Fibroblast of pulmonary artery (primary cell): ENCODE measurements at regions not wholly inside any gene's neighbourhood (a gene's known extent, or its start where the extent isn't known, plus 50 kb on each side); places are given as distances from the start of the nearest gene placed in this dataset.
"Not testable (repeated sequence)": the region's sequence is repeated elsewhere in the genome, so short reads cannot be mapped to it uniquely, and the experiment has no call there.

Experiments used
- DNase-seq: peaks from one replicate; pipeline ENCODE4 v3.0.0-alpha.2; 2010; ENCODE audit warnings: low read depth
- H3K4me3 ChIP-seq: replicated peaks from 2 replicates; pipeline ENCODE4 v1.5.1; 2011; ENCODE audit warnings: low read depth, mild to moderate bottlenecking, control low read depth, low read length, moderate library complexity
- CTCF ChIP-seq: IDR thresholded peaks from 2 replicates; pipeline ENCODE4 v1.5.1; 2011; ENCODE audit warnings: mild to moderate bottlenecking, control low read depth, low read length, inconsistent platforms; ENCODE audit errors: missing control alignments

DNA sequence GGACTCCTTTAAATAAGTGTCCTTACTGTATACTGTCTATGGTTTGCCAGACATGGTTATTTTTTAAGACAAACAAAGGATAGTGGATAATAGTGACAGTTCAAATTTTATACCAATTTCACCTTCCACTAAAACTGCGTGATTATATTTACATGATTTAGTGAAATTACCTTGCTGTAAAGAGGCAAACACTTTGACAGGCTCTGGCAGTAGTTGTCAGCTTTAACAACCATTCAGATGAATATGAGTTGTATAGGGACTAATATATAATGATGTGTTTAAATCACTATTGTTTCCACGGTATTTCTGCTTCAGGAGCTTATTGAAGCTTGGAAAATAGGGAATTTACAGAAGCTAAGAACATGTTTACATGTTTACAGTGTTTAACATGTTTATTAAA is 1364.0 kb downstream of the FSCB start:
- TF ChIP-seq CTCF, result no peak
- H3K4me3 ChIP-seq, result no peak overlapping the region
- no peak for DNase-seq

GRCh38 chr14:43141636-43142191 is 1365.4 kb downstream of the FSCB start:
- DNase-seq, result no peak
- no peak for TF ChIP-seq CTCF
- no peak overlapping the region for H3K4me3 ChIP-seq

DNA sequence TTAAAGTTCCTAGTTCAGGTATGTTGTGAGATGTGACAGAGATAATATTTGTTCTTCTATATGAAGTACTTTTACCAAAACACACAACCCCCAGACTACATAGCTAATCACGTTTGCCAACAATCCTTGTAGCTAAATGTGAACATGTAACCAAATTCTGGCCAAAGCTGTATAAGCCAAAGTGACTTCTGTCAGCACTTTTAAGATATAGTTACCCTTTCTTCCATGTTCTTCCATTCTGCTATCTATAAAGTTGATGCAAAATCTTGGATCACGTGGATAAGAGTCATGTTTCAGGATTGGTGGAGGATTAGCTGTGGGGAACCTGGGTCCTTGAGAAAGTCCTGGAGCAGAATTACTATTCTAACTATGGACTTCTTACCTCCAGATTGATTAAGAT is 1366.6 kb downstream of the FSCB start:
- no peak for DNase-seq
- TF ChIP-seq CTCF, result no peak
- H3K4me3 ChIP-seq, result no peak overlapping the region

GRCh38 chr14:43135877-43136411 is 1371.1 kb downstream of the FSCB start:
- H3K4me3 ChIP-seq, result no peak overlapping the region
- DNase-seq, result no peak
- no peak for TF ChIP-seq CTCF

DNA sequence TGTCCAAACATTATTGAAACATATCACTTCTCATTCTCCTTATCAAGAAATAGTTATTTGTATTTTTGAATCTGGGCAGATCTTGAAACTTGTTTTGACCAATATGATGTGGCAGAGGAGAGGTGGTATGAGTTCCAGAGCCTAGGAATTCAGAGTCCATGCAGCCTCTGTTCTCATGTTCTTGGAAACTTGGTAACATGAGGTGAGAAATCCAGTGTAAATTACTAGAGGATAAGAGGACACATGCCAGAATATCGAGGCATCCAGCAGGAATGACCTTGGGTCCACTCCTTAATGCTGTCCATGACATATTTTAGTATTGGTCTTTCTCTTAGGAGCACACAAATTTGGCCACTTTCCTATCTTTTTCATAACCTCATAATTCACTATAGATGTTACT is 1374.6 kb downstream of the FSCB start:
- no peak for DNase-seq
- no peak for TF ChIP-seq CTCF
- no peak overlapping the region for H3K4me3 ChIP-seq

DNA sequence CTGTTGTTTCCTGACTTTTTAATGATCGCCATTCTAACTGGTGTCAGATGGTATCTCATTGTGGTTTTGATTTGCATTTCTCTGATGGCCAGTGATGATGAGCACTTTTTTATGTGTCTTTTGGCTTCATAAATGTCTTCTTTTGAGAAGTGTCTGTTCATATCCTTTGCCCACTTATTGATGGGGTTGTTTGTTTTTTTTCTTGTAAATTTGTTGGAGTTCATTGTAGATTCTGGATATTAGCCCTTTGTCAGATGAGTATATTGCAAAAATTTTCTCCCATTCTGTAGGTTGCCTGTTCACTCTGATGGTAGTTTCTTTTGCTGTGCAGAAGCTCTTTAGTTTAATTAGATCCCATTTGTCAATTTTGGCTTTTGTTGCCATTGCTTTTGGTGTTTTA is 1378.7 kb downstream of the FSCB start:
- DNase-seq, H3K4me3 ChIP-seq: not testable (repeated sequence)

- not testable (repeated sequence) for DNase-seq, H3K4me3 ChIP-seq
These were observed 1379.2 kb downstream of the FSCB start for GRCh38 chr14:43127874-43128273.

DNA sequence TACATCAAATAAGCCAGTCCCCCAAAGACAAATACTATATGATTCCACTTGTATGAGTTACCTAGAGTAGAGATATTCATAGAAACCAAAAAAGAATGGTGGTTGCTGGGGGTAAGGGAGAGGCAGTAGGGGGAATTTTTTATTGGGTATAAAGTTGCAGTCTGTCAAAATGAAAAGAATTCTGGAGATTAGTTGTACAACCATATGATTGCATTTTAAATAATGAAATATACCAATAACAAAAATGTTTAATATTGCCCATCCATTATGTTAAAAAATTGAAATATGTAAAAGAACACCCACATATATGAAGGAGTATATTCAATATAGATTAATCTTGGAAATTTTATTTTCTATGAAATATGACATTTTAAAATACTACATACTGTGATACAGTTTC is 1383.5 kb downstream of the FSCB start:
- H3K4me3 ChIP-seq, result no peak overlapping the region
- no peak for TF ChIP-seq CTCF
- DNase-seq, result no peak
